Progenitor cell of endocrine pancreas (in vitro differentiated cells): ENCODE measurements at regions not wholly inside any gene's neighbourhood (a gene's known extent, or its start where the extent isn't known, plus 50 kb on each side); places are given as distances from the start of the nearest gene placed in this dataset.
"Not testable (repeated sequence)": the region's sequence is repeated elsewhere in the genome, so short reads cannot be mapped to it uniquely, and the experiment has no call there.

Source experiments
- DNase-seq: peaks from one replicate; pipeline ENCODE4 v3.0.0; 2021; ENCODE audit warnings: low spot score; ENCODE audit not compliant: unreplicated experiment
- H3K27ac Mint-ChIP-seq: 2 replicates; pipeline ENCODE4 v1.8.0; 2021; ENCODE audit warnings: mild to moderate bottlenecking, moderate library complexity, mixed read lengths
- H3K27me3 Mint-ChIP-seq: 2 replicates; pipeline ENCODE4 v1.8.0; 2021; ENCODE audit warnings: mixed read lengths
- H3K36me3 Mint-ChIP-seq: 2 replicates; pipeline ENCODE4 v1.8.0; 2022; ENCODE audit warnings: mixed read lengths; ENCODE audit not compliant: insufficient read depth
- H3K4me1 Mint-ChIP-seq: 2 replicates; pipeline ENCODE4 v1.8.0; 2021; ENCODE audit warnings: low read depth, mixed read lengths
- H3K4me3 Mint-ChIP-seq: 2 replicates; pipeline ENCODE4 v1.8.0; 2021; ENCODE audit warnings: low read depth, mild to moderate bottlenecking, moderate library complexity, mixed read lengths
- H3K9me3 Mint-ChIP-seq: 2 replicates; pipeline ENCODE4 v1.8.0; 2021; ENCODE audit warnings: low read depth, mixed read lengths
- TF ChIP-seq, protein P1 (sequence below): fragments of 200-600 bp; sonication (generic); IDR thresholded peaks from one replicate; pipeline ENCODE4 v1.5.0; 2021; ENCODE audit warnings: antibody characterized with exemption, mild to moderate bottlenecking; ENCODE audit not compliant: unreplicated experiment

DNA sequence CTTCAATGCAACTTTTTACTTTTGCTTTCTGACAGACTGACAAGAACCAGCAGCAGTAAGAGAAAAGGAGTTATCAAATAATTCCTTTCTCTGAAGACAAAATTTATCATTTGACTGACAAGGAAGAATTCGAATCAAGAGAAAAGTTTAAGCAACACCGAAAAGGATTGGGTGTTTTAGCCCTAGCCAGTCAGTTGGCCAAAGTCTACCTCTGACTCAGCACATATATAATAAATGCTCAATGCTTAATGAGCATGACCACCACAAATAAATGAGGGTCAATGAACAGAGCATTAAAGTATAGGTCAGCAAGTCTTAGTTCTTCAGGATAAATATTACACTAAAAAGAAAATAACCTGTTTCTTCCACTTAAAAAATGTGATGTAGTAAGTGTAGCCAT lies 1603.5 kb upstream of the C9orf72 start:
- no peaks in the 10 kb centered on the region for H3K27me3 Mint-ChIP-seq
- no peaks in the 10 kb centered on the region for H3K9me3 Mint-ChIP-seq
- no peaks in the 10 kb centered on the region for H3K36me3 Mint-ChIP-seq
- no peak for DNase-seq
- no peak overlapping the region for H3K27ac Mint-ChIP-seq
- H3K4me3 Mint-ChIP-seq: no peak overlapping the region
- TF ChIP-seq, protein P1, sequence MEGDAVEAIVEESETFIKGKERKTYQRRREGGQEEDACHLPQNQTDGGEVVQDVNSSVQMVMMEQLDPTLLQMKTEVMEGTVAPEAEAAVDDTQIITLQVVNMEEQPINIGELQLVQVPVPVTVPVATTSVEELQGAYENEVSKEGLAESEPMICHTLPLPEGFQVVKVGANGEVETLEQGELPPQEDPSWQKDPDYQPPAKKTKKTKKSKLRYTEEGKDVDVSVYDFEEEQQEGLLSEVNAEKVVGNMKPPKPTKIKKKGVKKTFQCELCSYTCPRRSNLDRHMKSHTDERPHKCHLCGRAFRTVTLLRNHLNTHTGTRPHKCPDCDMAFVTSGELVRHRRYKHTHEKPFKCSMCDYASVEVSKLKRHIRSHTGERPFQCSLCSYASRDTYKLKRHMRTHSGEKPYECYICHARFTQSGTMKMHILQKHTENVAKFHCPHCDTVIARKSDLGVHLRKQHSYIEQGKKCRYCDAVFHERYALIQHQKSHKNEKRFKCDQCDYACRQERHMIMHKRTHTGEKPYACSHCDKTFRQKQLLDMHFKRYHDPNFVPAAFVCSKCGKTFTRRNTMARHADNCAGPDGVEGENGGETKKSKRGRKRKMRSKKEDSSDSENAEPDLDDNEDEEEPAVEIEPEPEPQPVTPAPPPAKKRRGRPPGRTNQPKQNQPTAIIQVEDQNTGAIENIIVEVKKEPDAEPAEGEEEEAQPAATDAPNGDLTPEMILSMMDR: no peak
- peaks cover 5% of the 10 kb centered on the region for H3K4me1 Mint-ChIP-seq

DNA sequence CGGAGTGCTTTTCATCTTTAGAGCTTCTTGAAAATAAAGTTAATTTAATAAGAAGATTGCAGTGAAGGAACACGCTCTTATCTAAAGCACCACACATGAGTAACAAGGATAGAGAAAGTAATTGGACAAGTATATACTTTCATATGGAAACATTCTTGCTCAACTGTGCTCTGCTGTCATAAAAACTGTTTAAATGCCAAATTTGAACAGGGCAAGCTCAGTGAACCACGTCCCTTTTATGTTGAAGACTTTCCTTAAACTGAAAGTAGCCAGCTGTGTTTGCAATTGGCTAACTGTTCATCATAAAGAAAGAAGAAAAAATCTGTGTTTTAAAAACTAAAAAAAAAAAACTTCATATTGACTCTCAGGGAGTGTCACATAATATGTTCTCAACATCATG lies 1610.7 kb upstream of the C9orf72 start:
- H3K27ac Mint-ChIP-seq: no peak overlapping the region
- no peak for DNase-seq
- no peaks in the 10 kb centered on the region for H3K9me3 Mint-ChIP-seq
- TF ChIP-seq, protein P1: no peak
- peaks cover 5% of the 10 kb centered on the region for H3K4me1 Mint-ChIP-seq
- no peaks in the 10 kb centered on the region for H3K27me3 Mint-ChIP-seq
- no peak overlapping the region for H3K4me3 Mint-ChIP-seq
- H3K36me3 Mint-ChIP-seq: no peaks in the 10 kb centered on the region

DNA sequence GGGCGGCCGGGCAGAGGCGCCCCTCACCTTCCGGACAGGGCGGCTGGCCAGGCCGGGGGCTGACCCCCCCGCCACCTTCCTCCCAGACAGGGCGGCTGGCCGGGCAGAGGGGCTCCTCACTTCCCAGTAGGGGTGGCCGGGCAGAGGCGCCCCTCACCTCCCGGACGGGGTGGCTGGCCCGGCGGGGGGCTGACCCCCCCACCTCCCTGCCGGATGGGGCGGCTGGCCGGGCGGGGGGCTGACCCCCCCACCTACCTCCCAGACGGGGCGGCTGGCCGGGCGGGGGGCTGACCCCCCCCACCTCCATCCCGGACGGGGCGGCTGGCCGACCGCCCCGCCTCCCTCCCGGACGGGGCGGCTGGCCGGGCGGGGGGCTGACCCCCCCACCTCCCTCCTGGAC lies 1615.5 kb upstream of the C9orf72 start:
- not testable (repeated sequence) for H3K27me3 Mint-ChIP-seq, DNase-seq, H3K9me3 Mint-ChIP-seq, H3K27ac Mint-ChIP-seq, H3K4me1 Mint-ChIP-seq, H3K4me3 Mint-ChIP-seq, H3K36me3 Mint-ChIP-seq

DNA sequence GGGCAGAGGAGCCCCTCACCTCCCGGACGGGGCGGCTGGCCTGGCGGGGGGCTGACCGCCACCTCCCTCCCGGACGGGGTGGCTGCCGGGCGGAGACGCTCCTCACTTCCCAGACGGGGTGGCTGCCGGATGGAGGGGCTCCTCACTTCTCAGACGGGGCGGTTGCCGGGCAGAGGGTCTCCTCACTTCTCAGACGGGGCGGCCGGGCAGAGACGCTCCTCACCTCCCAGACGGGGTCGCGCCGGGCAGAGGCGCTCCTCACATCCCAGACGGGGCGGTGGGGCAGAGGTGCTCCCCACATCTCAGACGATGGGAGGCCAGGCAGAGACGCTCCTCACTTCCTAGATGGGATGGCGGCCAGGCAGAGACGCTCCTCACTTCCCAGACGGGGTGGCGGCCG lies 1615.9 kb upstream of the C9orf72 start:
- not testable (repeated sequence) for H3K27ac Mint-ChIP-seq, DNase-seq, H3K27me3 Mint-ChIP-seq, H3K4me1 Mint-ChIP-seq, H3K36me3 Mint-ChIP-seq, H3K9me3 Mint-ChIP-seq, H3K4me3 Mint-ChIP-seq

DNA sequence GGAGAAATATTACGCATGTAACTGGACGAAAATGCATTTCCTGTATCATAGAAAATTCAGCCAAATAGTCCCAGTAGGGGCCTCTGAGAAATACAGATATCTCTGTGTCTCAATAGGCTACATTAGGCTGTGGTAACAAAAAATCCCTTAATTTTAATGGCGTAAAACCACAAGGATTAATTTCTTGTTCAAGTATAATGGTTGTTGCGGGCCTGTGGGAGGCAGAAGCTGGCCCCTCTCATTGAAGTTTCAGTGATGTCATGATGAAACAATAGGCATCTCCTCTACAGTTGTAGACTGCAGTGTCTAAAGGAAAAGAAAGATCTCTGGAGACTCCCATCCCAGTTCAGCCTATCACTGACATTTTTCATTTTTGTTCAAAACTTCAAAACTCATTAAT lies 1625.6 kb upstream of the C9orf72 start:
- Mint-ChIP-seq H3K9me3 (no peaks in the 10 kb centered on the region), H3K4me1 (no peaks in the 10 kb centered on the region), H3K27ac (no peak overlapping the region), H3K4me3 (no peak overlapping the region), H3K36me3 (no peaks in the 10 kb centered on the region), H3K27me3 (no peaks in the 10 kb centered on the region)
- TF ChIP-seq, protein P1: no peak
- no peak for DNase-seq

DNA sequence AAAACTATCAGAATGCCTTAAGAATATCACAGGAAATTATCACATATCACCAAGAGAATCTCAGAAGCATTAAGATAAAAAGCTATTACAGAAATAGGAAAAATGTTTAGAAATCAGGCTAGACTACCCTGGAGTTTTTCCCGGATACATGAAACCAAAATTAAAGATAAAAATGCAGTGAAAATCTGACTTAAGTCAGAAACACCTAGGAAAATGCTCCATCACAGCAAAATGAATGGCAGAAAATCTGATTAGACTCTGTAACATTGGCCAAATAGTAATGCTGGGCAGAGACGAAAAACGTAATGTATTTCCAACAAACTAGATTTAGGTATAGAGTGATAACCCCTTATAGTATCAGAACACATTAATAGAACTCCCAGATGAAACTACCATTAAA lies 1626.7 kb upstream of the C9orf72 start:
- Mint-ChIP-seq H3K4me3 (no peak overlapping the region), H3K27me3 (no peaks in the 10 kb centered on the region), H3K36me3 (no peaks in the 10 kb centered on the region), H3K4me1 (no peaks in the 10 kb centered on the region), H3K27ac (no peak overlapping the region), H3K9me3 (no peaks in the 10 kb centered on the region)
- no peak for DNase-seq
- TF ChIP-seq, protein P1: no peak

DNA sequence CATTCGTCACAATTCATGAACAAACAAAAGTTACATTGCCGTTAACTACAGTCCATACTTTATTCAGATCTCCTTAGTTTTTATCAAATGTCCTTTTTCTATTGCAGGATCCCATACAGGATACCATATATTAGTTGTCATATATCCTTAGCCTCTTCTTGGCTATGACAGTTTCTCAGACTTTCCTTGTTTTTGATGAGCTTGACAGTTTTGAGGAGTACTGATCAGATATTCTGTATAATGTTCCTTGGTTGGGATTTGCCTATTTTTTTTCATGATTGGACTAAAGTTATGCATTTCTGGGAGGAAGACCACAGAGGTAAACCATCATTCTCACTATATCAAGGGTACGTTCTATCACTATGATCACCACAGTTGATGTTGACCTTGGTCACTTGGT lies 1627.4 kb upstream of the C9orf72 start:
- no peak for DNase-seq
- H3K36me3 Mint-ChIP-seq: no peaks in the 10 kb centered on the region
- H3K27me3 Mint-ChIP-seq: no peaks in the 10 kb centered on the region
- H3K4me3 Mint-ChIP-seq: no peak overlapping the region
- no peak overlapping the region for H3K27ac Mint-ChIP-seq
- no peaks in the 10 kb centered on the region for H3K4me1 Mint-ChIP-seq
- TF ChIP-seq, protein P1: no peak
- no peaks in the 10 kb centered on the region for H3K9me3 Mint-ChIP-seq
